Right lobe of liver (tissue), 6 donors: ENCODE measurements at regions not wholly inside any gene's neighbourhood (a gene's known extent, or its start where the extent isn't known, plus 50 kb on each side); places are given as distances from the start of the nearest gene placed in this dataset.
"Not testable (repeated sequence)": the region's sequence is repeated elsewhere in the genome, so short reads cannot be mapped to it uniquely, and the experiment has no call there.

Experiments used
- ATAC-seq, 4 donors: fragments of 200-7000 bp; cut with Tn5 transposase; one replicate each; pipeline ENCODE4 v1.9.1; 2020; ENCODE audit warnings: mild to moderate bottlenecking in 4 of 4, moderate library complexity in 4 of 4
- DNase-seq, 3 donors: peaks; one replicate each; pipeline ENCODE4 v3.0.0-alpha.2; 2020
- H3K27ac ChIP-seq, 3 donors: fragments of 200-600 bp; one replicate each; pipeline ENCODE4 v1.8.0; 2022
- H3K27me3 ChIP-seq, 2 donors: fragments of 200-600 bp; one replicate each; pipeline ENCODE4 v1.8.0; 2022
- H3K36me3 ChIP-seq, 4 donors: fragments of 200-600 bp; sonication (generic) in 1 of 4; one replicate each; pipeline versions ENCODE4 v1.5.1 to v1.8.0; 2017 to 2022; ENCODE audit warnings: control low read depth in 1 of 4
- H3K4me1 ChIP-seq, 4 donors: fragments of 200-600 bp; sonication (generic) in 1 of 4; one replicate each; pipeline versions ENCODE4 v1.5.1 to v1.8.0; 2017 to 2022; ENCODE audit warnings: control low read depth in 1 of 4
- H3K4me3 ChIP-seq, 3 donors: fragments of 200-600 bp; one replicate each; pipeline ENCODE4 v1.8.0; 2022
- H3K9me3 ChIP-seq, 4 donors: fragments of 200-600 bp; sonication (generic) in 1 of 4; one replicate each; pipeline versions ENCODE4 v1.5.1 to v1.8.0; 2017 to 2022; ENCODE audit warnings: control low read depth in 1 of 4
- POLR2A ChIP-seq: fragments of 450-650 bp; IDR thresholded peaks from one replicate; pipeline ENCODE4 v1.6.1; 2017; ENCODE audit warnings: antibody characterized with exemption, mild to moderate bottlenecking
- WGBS: methylation state at CpG from one replicate; pipeline ENCODE4 v1.1.6; 2018; ENCODE audit warnings: low coverage, low lambda C conversion rate; ENCODE audit not compliant: insufficient coverage; ENCODE audit errors: missing lambda C conversion rate; 5-methylcytosine and 5-hydroxymethylcytosine counted together
- intact Hi-C, 2 donors: fragments of 100-400 bp; cut with DNase I; formaldehyde crosslinking; loops; one replicate each; pipeline versions ENCODE4 v1.11.2 to v1.14.1; 2022
- TF ChIP-seq, protein P1 (sequence below), 4 donors: fragments of 200-600 bp in 3 of 4; fragments of 450-650 bp in 1 of 4; IDR thresholded peaks; one replicate each; pipeline versions ENCODE4 v1.5.1 to v1.8.0; 2016 to 2022; ENCODE audit warnings: antibody characterized with exemption in 4 of 4, mild to moderate bottlenecking in 2 of 4
- donor health status: DM: no; HTN: yes; CAD: no.
- donor health status: DM: no; HTN: no; CAD: no.
- donor health status: DM: no; HTN: no; CAD: no.
- donor health status: DM: no; HTN: yes; CAD: no.
- donor health status: DM: no; HTN: yes; CAD: no.

DNA sequence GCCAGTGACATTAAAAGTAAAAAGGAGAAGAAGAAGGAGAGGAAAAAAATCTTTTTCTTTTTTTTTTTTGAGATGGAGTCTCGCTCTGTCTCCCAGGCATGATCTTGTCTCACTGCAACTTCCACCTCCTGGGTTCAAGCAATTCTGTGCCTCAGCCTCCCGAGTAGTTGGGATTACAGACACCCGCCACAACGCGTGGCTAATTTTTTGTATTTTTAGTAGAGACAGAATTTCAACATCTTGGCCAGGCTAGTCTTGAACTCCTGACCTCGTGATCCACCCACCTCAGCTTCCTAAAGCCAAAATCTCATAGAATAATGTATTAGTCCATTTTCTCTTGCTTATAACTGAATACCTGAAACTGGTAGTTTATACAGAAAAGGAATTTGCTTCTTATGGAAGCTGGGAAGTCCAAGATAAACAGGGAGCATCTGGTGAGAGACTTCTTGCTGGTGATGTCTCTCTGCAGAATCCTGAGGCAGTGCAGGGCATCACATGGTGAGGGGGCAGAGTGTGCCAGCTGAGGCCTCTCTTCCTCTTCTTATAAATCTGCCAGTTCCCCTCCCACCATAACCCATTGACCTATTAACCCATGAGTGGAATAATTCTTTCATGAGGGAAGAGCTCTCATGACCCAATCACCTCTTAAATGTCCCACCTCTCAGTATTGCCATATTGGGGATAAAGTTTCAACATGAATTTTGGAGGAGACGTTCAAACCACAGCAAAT is 466.3 kb downstream of the GADD45G start:
- no peak overlapping the region for H3K4me3 ChIP-seq
- WGBS = 70% methylated on average over 7 of the region's 7 CpGs
- ATAC-seq = no peak
- intact Hi-C loops = no loop called here
- no peaks in the 10 kb centered on the region for H3K4me1 ChIP-seq
- no peak for DNase-seq
- H3K27me3 ChIP-seq = no peaks in the 10 kb centered on the region
- H3K9me3 ChIP-seq = no peaks in the 10 kb centered on the region
- H3K27ac ChIP-seq = no peak overlapping the region
- no peaks in the 10 kb centered on the region for H3K36me3 ChIP-seq
- no peak for TF ChIP-seq POLR2A
- TF ChIP-seq, protein P1, sequence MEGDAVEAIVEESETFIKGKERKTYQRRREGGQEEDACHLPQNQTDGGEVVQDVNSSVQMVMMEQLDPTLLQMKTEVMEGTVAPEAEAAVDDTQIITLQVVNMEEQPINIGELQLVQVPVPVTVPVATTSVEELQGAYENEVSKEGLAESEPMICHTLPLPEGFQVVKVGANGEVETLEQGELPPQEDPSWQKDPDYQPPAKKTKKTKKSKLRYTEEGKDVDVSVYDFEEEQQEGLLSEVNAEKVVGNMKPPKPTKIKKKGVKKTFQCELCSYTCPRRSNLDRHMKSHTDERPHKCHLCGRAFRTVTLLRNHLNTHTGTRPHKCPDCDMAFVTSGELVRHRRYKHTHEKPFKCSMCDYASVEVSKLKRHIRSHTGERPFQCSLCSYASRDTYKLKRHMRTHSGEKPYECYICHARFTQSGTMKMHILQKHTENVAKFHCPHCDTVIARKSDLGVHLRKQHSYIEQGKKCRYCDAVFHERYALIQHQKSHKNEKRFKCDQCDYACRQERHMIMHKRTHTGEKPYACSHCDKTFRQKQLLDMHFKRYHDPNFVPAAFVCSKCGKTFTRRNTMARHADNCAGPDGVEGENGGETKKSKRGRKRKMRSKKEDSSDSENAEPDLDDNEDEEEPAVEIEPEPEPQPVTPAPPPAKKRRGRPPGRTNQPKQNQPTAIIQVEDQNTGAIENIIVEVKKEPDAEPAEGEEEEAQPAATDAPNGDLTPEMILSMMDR (IDR thresholded peaks at IDR 0.05) = no peak

GRCh38 chr9:90073186-90073945 is 468.6 kb downstream of the GADD45G start:
- Histone ChIP-seq H3K27me3 (no peaks in the 10 kb centered on the region), H3K4me3 (no peak overlapping the region), H3K36me3 (no peaks in the 10 kb centered on the region), H3K27ac (no peak overlapping the region), H3K9me3 (no peaks in the 10 kb centered on the region), H3K4me1 (no peaks in the 10 kb centered on the region)
- intact Hi-C loops = no loop called here
- TF ChIP-seq, protein P1 (IDR thresholded peaks at IDR 0.05) = no peak
- TF ChIP-seq POLR2A = no peak
- ATAC-seq (no peak), DNase-seq (no peak)
- WGBS = 91% methylated on average over 3 of the region's 3 CpGs

DNA sequence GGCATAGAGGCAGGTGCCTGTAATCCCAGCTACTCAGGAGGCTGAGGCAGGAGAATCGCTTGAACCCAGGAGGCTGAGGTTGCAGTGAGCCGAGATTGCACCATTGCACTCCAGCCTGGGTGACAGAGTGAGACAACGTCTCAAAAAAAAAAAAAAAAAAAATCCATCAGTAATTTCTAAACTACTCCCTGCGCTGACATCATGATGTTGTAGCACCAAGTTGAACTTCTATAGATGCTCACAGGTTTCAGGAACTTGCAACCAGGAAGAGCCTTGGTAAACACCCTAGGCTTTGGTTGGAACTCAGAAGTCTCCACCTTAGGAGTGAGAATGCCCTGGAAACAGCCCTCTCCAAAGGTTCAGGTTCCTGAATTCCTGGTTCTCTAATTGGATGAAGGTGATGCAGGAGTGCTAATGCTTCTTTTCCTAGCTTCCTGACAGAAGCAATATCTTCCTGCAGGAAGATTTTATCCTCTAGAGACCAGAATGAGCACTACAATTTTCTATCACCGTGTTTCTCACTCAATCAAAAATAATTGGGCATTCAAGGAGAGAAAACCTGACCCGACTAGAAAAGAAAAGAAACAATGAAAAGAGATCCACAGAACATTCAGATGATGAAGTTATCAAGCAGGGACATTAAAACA is 469.6 kb downstream of the GADD45G start:
- Histone ChIP-seq H3K36me3 (no peaks in the 10 kb centered on the region), H3K4me3 (no peak overlapping the region), H3K27ac (no peak overlapping the region), H3K9me3 (no peaks in the 10 kb centered on the region), H3K27me3 (no peaks in the 10 kb centered on the region), H3K4me1 (no peaks in the 10 kb centered on the region)
- ATAC-seq = no peak
- 84% methylated on average over 6 of the region's 6 CpGs for WGBS
- TF ChIP-seq POLR2A = no peak
- TF ChIP-seq, protein P1 (IDR thresholded peaks at IDR 0.05) = no peak
- intact Hi-C loops = no loop called here
- DNase-seq = no peak

- intact Hi-C loops, H3K27me3 ChIP-seq, H3K9me3 ChIP-seq, H3K4me1 ChIP-seq, DNase-seq, H3K4me3 ChIP-seq, H3K36me3 ChIP-seq, H3K27ac ChIP-seq, ATAC-seq: not testable (repeated sequence)
- 83% methylated on average over 3 of the region's 3 CpGs for WGBS
Observed at GRCh38 chr9:90077598-90077997, 472.8 kb downstream of the GADD45G start.

DNA sequence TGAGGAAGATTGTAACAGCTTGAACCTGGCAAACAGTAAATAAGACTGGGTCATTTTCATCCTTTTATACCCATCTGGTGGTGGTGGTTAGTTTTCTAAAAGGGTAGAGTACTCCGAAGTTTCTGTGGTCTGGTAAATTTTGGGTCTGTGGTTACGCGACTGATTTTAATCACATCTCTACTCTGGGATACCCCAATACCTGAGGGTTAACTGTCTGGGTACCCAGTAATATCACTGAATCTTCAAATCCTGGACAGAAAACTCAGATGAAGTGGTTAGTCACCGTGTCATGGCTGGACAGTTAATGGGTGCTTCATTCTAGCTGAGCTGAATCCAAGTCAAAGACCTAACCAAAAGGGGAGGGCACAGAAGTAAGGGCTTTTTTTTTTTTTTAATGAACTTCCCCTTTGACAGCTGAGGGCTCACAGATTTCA is 474.2 kb downstream of the GADD45G start:
- no peak for TF ChIP-seq POLR2A
- TF ChIP-seq, protein P1 (IDR thresholded peaks at IDR 0.05) = no peak

More for the DNA sequence above, 474.2 kb downstream of the GADD45G start:
- Histone ChIP-seq H3K4me3 (no peak overlapping the region), H3K9me3 (no peaks in the 10 kb centered on the region), H3K27me3 (no peaks in the 10 kb centered on the region), H3K4me1 (no peaks in the 10 kb centered on the region), H3K27ac (no peak overlapping the region), H3K36me3 (no peaks in the 10 kb centered on the region)
- peak in 1 of 4 donors; percentile 17 for ATAC-seq
- WGBS = 76% methylated on average over 4 of the region's 4 CpGs
- intact Hi-C loops = no loop called here
- no peak for DNase-seq
